ENCODE measurements at regions not wholly inside any gene's neighbourhood (a gene's known extent, or its start where the extent isn't known, plus 50 kb on each side); places are given as distances from the start of the nearest gene placed in this dataset.

GRCh38 chr21:41016472-41016871 lies 151.5 kb upstream of the BACE2 start:
- no peak for ATAC-seq (ENCODE audit: low FRiP score)
- no peak for TF ChIP-seq CTCF (IDR thresholded peaks at IDR 0.05)

GRCh38 chr21:41018431-41018830 lies 149.5 kb upstream of the BACE2 start:
- DNase-seq (ENCODE audit: low spot score) (no peak), ATAC-seq (ENCODE audit: low FRiP score) (no peak)
- no peak for TF ChIP-seq CTCF (IDR thresholded peaks at IDR 0.05)

More at GRCh38 chr21:41016472-41016871, 151.5 kb upstream of the BACE2 start:
- no peak for DNase-seq (ENCODE audit: low spot score)

GRCh38 chr21:41023936-41024335 lies 144.0 kb upstream of the BACE2 start:
- no peak for TF ChIP-seq CTCF (IDR thresholded peaks at IDR 0.05)
- ATAC-seq (ENCODE audit: low FRiP score) (no peak), DNase-seq (ENCODE audit: low spot score) (no peak)

GRCh38 chr21:41024341-41024740 lies 143.6 kb upstream of the BACE2 start:
- DNase-seq (ENCODE audit: low spot score) = no peak
- TF ChIP-seq CTCF (IDR thresholded peaks at IDR 0.05) = no peak
- no peak for ATAC-seq (ENCODE audit: low FRiP score)

- ATAC-seq (ENCODE audit: low FRiP score) (no peak), DNase-seq (ENCODE audit: low spot score) (no peak)
- no peak for TF ChIP-seq CTCF (IDR thresholded peaks at IDR 0.05)
Measured at GRCh38 chr21:41024746-41025254, 143.2 kb upstream of the BACE2 start.

DNA sequence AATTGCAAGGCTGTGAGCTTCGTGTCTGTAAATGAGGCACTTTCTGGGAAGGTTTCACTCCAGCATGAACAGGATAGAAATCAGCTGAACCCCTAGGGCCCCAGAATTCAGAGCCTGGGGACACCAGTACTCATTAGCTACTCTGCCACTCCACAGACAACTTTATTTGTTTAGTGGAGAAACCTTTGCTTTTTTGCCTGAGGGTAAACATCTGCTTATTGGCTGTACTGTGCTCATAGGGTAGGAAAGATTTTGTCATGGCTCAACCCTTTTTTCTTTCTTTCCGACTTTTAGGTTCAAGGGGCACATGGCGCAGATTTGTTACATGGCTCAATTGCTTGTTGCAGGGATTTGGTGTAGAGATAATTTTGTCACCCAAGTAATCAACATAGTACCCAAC lies 138.4 kb upstream of the BACE2 start:
- no peak for DNase-seq (ENCODE audit: low spot score)
- TF ChIP-seq CTCF (IDR thresholded peaks at IDR 0.05) = no peak
- no peak for ATAC-seq (ENCODE audit: low FRiP score)

DNA sequence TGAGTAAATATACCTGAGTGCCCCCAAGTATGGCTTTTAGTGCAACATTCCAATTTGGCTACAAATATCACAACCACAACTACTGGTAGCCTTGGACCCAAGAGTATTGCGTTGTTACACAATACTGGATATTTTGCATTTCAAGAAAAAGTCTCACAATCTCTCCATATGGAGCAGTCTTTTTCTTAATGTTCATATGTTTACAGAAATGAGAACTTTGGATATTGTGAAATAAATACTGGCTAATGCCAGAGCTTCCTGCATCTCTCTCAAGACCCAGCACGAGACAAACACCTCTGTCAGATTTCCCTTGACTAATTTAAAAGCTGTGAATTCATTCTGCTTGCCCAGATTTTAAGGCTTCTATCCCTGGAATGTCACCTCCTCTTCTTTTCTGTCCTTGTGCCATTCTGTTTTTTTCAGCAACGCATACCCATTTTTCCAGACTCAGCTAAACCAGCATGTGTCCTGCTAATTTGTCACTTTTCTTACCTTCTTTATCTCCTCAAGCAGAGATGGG lies 136.2 kb upstream of the BACE2 start:
- no peak for TF ChIP-seq CTCF (IDR thresholded peaks at IDR 0.05)
- ATAC-seq (ENCODE audit: low FRiP score) (no peak), DNase-seq (ENCODE audit: low spot score) (no peak)
